ENCODE measurements at regions not wholly inside any gene's neighbourhood (a gene's known extent, or its start where the extent isn't known, plus 50 kb on each side); places are given as distances from the start of the nearest gene placed in this dataset.

DNA sequence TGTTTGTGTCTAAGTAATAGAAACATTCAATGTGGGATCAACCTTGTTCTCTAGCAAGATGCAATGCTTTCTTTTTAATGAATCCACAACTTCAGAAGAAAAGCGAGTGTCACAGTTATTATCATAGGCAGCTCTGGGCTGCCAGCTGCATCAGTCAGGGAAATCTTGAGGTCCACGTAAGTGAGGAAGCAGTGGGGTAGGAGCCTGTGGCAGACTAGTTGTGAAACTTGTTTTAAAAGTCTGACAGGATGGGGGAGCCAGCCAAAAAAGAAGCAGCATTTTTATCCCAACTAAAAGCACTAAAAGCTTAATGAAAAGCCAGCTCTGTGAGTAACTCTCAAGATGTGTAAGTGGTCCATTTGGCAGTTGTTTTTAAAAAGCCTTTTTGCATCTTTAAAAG lies 113.1 kb downstream of the ZNF326 start:
- ATAC-seq (no peak), DNase-seq (no peak)
- H3K27ac ChIP-seq: no peak overlapping the region
- no peaks in the 10 kb centered on the region for H3K9me3 ChIP-seq
- peaks cover 0 to 5% (median 0%) of the 10 kb centered on the region in 3 donors for H3K27me3 ChIP-seq (ENCODE audit: insufficient read depth in 3 of 3, low read length in 2 of 3)
- TF ChIP-seq, protein P1, sequence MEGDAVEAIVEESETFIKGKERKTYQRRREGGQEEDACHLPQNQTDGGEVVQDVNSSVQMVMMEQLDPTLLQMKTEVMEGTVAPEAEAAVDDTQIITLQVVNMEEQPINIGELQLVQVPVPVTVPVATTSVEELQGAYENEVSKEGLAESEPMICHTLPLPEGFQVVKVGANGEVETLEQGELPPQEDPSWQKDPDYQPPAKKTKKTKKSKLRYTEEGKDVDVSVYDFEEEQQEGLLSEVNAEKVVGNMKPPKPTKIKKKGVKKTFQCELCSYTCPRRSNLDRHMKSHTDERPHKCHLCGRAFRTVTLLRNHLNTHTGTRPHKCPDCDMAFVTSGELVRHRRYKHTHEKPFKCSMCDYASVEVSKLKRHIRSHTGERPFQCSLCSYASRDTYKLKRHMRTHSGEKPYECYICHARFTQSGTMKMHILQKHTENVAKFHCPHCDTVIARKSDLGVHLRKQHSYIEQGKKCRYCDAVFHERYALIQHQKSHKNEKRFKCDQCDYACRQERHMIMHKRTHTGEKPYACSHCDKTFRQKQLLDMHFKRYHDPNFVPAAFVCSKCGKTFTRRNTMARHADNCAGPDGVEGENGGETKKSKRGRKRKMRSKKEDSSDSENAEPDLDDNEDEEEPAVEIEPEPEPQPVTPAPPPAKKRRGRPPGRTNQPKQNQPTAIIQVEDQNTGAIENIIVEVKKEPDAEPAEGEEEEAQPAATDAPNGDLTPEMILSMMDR (IDR thresholded peaks at IDR 0.05): no peak
- no peak overlapping the region for H3K4me3 ChIP-seq
- H3K36me3 ChIP-seq (ENCODE audit: insufficient read depth in 1 of 2, low read depth in 1 of 2): no peaks in the 10 kb centered on the region
- WGBS, 3 donors: 40 to 46% (median 41%) methylated on average over 2 of the region's 2 CpGs
- intact Hi-C loops (cut with DNase I): no loop called here
- no peaks in the 10 kb centered on the region for H3K4me1 ChIP-seq

DNA sequence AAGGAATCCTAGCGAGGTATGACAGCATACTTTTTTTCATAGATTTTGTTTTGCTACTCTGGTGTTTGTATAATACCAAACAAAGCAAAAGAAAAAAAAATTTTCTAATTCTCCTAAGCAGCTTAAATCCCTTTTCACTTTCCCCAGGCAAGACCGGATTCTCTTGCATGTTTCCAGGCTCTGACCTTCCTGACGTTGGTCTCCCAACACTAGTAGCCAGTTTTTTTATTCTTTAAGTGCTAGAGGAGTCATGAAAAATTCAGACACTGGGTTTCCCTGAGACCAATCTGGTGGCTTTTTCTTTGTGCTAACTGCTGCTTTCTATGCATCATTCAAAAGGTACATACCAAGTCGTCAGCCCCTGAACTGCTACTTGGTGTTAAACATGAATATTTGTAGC lies 111.4 kb downstream of the ZNF326 start:
- intact Hi-C loops (cut with DNase I): no loop called here
- DNase-seq (no peak), ATAC-seq (no peak)
- Histone ChIP-seq H3K9me3 (no peaks in the 10 kb centered on the region), H3K4me1 (no peaks in the 10 kb centered on the region), H3K36me3 (ENCODE audit: insufficient read depth in 1 of 2, low read depth in 1 of 2) (no peaks in the 10 kb centered on the region), H3K27ac (no peak overlapping the region), H3K4me3 (no peak overlapping the region), H3K27me3 (ENCODE audit: insufficient read depth in 3 of 3, low read length in 2 of 3) (peaks cover 0 to 5% (median 0%) of the 10 kb centered on the region in 3 donors)
- WGBS, 3 donors: 56 to 58% (median 57%) methylated on average over 4 of the region's 4 CpGs
- TF ChIP-seq, protein P1 (IDR thresholded peaks at IDR 0.05): no peak

DNA sequence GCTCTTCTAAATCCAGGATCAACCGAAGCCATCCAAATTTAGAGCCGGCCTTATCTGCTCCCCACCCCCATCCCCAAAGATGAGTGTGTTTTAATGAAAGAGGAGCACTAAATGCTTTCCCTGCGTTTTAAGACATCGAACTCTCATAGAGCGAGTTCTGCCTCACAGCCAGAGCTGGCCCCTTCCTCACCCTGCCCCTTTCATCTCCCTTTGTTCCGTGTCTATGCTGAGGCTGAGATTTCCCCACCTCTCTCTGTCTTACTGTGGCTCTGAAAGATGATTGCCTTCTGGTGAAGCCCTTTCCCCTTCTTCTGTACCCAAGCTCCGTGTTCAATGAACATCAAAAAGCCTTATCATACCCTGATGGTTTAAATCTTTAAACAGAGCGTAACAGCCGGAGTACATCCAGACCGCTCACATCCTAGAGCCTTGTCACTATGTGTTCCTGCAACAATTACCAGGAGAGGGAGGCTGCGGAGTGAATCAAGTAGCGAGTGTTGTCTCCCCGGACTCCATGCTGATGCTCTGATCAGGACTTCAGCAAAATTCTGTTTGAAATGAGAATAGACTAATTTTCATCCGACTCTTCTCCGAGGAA lies 110.1 kb downstream of the ZNF326 start:
- no peaks in the 10 kb centered on the region for H3K4me1 ChIP-seq
- DNase-seq: no peak
- peaks cover 0 to 5% (median 0%) of the 10 kb centered on the region in 3 donors for H3K27me3 ChIP-seq (ENCODE audit: insufficient read depth in 3 of 3, low read length in 2 of 3)
- no peaks in the 10 kb centered on the region for H3K9me3 ChIP-seq
- no peaks in the 10 kb centered on the region for H3K36me3 ChIP-seq (ENCODE audit: insufficient read depth in 1 of 2, low read depth in 1 of 2)
- TF ChIP-seq, protein P1 (IDR thresholded peaks at IDR 0.05): no peak
- 70 to 72% (median 72%) methylated on average over 15 of the region's 15 CpGs for WGBS, 3 donors
- intact Hi-C loops (cut with DNase I): no loop called here
- no peak overlapping the region for H3K27ac ChIP-seq
- no peak overlapping the region for H3K4me3 ChIP-seq
- ATAC-seq: no peak

DNA sequence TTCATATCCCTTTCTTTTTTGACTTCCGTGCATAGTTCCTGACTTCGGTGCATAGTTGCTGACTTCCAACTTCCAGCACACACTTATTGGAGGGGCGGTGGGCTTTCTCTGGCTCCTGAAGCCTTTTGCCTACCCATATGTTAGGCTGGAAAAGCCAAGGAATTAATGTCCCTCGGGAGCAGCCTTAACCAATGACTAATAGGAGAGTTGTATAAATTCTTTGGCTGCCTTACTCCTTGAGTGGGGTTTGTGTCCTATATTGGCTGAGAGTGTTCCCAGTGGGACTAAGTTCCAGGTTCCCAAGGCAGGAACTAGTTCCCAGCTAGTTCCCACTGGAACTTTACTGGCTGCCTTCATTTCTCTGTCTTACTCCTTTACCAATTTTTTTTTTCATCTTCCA lies 105.7 kb downstream of the ZNF326 start:
- DNase-seq (no peak), ATAC-seq (no peak)
- intact Hi-C loops (cut with DNase I): no loop called here
- Histone ChIP-seq H3K27me3 (ENCODE audit: insufficient read depth in 3 of 3, low read length in 2 of 3) (no peaks in the 10 kb centered on the region), H3K36me3 (ENCODE audit: insufficient read depth in 1 of 2, low read depth in 1 of 2) (no peaks in the 10 kb centered on the region), H3K4me1 (no peaks in the 10 kb centered on the region), H3K27ac (no peak overlapping the region), H3K9me3 (no peaks in the 10 kb centered on the region), H3K4me3 (no peak overlapping the region)
- TF ChIP-seq, protein P1 (IDR thresholded peaks at IDR 0.05): no peak
- WGBS, 3 donors: 73 to 88% (median 77%) methylated on average over 4 of the region's 4 CpGs

DNA sequence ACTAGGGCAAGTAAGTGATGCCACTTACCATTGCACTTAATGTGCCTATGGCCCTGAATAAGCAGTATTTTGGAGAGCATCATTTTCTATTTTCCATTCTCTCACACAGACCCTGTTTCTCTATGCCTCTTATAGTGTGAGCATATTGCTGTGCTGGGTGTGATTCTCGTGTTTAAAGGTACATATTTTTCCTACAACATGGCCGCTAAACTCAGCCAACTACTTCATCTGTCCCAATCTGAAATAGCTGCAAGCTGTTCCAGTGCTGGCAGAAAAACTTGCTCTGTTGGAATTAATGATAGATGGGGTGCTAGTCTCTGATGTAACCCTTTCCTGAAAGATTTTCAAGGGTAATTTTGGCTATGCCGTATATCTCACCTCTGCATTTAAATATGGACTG lies 97.5 kb downstream of the ZNF326 start:
- Histone ChIP-seq H3K36me3 (ENCODE audit: insufficient read depth in 1 of 2, low read depth in 1 of 2) (no peaks in the 10 kb centered on the region), H3K4me1 (no peaks in the 10 kb centered on the region), H3K27ac (no peak overlapping the region), H3K9me3 (no peaks in the 10 kb centered on the region), H3K4me3 (no peak overlapping the region), H3K27me3 (ENCODE audit: insufficient read depth in 3 of 3, low read length in 2 of 3) (no peaks in the 10 kb centered on the region)
- DNase-seq (no peak), ATAC-seq (no peak)
- 75 to 92% (median 80%) methylated on average over 3 of the region's 3 CpGs for WGBS, 3 donors
- intact Hi-C loops (cut with DNase I): no loop called here
- TF ChIP-seq, protein P1 (IDR thresholded peaks at IDR 0.05): no peak
